ENCODE measurements at regions not wholly inside any gene's neighbourhood (a gene's known extent, or its start where the extent isn't known, plus 50 kb on each side); places are given as distances from the start of the nearest gene placed in this dataset.
"Not testable (repeated sequence)": the region's sequence is repeated elsewhere in the genome, so short reads cannot be mapped to it uniquely, and the experiment has no call there.

DNA sequence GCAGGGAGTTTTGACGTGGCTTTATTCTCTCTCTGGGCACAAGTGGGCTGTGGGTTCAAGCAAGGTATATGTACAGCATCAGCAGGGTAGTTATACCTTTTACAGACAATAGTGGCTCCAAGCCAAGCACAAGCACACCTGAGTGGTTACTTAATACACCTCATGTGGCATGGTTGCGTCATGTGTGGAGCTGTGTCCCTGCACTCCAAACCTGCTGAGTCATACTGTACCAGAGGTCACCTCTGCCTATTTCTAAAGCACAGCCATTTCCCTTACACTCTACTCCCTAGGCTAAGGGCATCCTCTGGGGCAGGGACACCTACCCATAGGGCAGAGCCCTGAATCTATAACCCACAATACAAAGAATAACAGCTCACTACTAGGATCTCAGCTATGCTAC lies 147.3 kb downstream of the OSTF1 start:
- no peak for TF ChIP-seq CTCF (IDR thresholded peaks at IDR 0.05; ENCODE audit: insufficient read depth, low read depth, low read length)
- DNase-seq (ENCODE audit: low read depth), result no peak
- H3K4me3 ChIP-seq (ENCODE audit: low read depth, low read length), result no peak overlapping the region

DNA sequence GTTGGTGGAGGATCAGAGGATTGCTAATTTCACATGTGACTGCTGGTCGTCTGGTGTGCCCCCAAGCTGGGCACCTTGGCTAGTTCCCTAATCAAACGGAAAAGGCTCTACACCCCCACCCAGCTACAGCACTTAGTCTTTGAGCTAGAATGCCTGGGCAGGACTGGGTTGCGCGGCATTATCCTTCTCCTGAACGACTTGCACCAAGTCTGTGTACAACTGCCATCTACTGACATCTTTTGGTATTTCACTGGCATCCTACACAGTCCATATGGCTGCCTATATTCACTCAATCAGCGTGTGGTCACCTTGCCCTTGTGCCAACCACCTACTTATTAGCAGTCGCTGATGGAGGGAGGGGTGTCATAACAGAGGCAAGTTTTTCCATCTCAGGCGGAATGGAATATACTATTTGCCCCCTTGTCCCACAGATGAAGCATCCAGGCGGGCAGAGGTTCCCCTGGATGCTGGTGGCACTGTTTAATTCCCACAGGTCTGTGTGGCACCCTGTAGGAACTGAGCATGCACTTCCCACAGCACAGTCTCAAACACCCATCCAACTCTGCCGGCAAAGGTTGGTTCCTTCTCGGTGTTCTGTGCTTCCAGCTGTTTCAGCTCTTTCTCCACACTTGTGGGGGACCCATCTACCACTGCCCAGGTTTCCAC lies 150.1 kb downstream of the OSTF1 start:
- no peak overlapping the region for H3K4me3 ChIP-seq (ENCODE audit: low read depth, low read length)
- peak; percentile 54 for DNase-seq (ENCODE audit: low read depth)
- peak; percentile 62 for TF ChIP-seq CTCF (IDR thresholded peaks at IDR 0.05; ENCODE audit: insufficient read depth, low read depth, low read length)

GRCh38 chr9:75239176-75239575 lies 150.9 kb downstream of the OSTF1 start:
- DNase-seq (ENCODE audit: low read depth), result peak; percentile 32
- no peak overlapping the region for H3K4me3 ChIP-seq (ENCODE audit: low read depth, low read length)
- no peak for TF ChIP-seq CTCF (IDR thresholded peaks at IDR 0.05; ENCODE audit: insufficient read depth, low read depth, low read length)

- no peak overlapping the region for H3K4me3 ChIP-seq (ENCODE audit: low read depth, low read length)
- no peak for TF ChIP-seq CTCF (IDR thresholded peaks at IDR 0.05; ENCODE audit: insufficient read depth, low read depth, low read length)
- DNase-seq (ENCODE audit: low read depth), result no peak
Observed at GRCh38 chr9:75242426-75242825, 154.1 kb downstream of the OSTF1 start.

GRCh38 chr9:75246949-75247348 lies 158.6 kb downstream of the OSTF1 start:
- DNase-seq (ENCODE audit: low read depth), result no peak
- TF ChIP-seq CTCF (IDR thresholded peaks at IDR 0.05; ENCODE audit: insufficient read depth, low read depth, low read length), result no peak
- H3K4me3 ChIP-seq (ENCODE audit: low read depth, low read length), result no peak overlapping the region

- DNase-seq (ENCODE audit: low read depth), result peak; percentile 42
- peak; percentile 79 for TF ChIP-seq CTCF (IDR thresholded peaks at IDR 0.05; ENCODE audit: insufficient read depth, low read depth, low read length)
- H3K4me3 ChIP-seq (ENCODE audit: low read depth, low read length), result no peak overlapping the region
Observed at GRCh38 chr9:75265525-75265972, 177.2 kb downstream of the OSTF1 start.

GRCh38 chr9:75269197-75269596 lies 180.9 kb downstream of the OSTF1 start:
- TF ChIP-seq CTCF (IDR thresholded peaks at IDR 0.05; ENCODE audit: insufficient read depth, low read depth, low read length), result no peak
- no peak for DNase-seq (ENCODE audit: low read depth)
- no peak overlapping the region for H3K4me3 ChIP-seq (ENCODE audit: low read depth, low read length)

- H3K4me3 ChIP-seq (ENCODE audit: low read depth, low read length); DNase-seq (ENCODE audit: low read depth): not testable (repeated sequence)
Observed at GRCh38 chr9:75273055-75273454, 184.7 kb downstream of the OSTF1 start.

Measured in fibroblast of villous mesenchyme (primary cell).